GM18909 (cell line): ENCODE measurements at regions not wholly inside any gene's neighbourhood (a gene's known extent, or its start where the extent isn't known, plus 50 kb on each side); places are given as distances from the start of the nearest gene placed in this dataset.
"Not testable (repeated sequence)": the region's sequence is repeated elsewhere in the genome, so short reads cannot be mapped to it uniquely, and the experiment has no call there.

Experiments used
- ATAC-seq: cut with Tn5 transposase; IDR thresholded peaks from one replicate; pipeline ENCODE4 v1.9.1; 2021; ENCODE audit warnings: mild to moderate bottlenecking; ENCODE audit not compliant: unreplicated experiment, poor library complexity

DNA sequence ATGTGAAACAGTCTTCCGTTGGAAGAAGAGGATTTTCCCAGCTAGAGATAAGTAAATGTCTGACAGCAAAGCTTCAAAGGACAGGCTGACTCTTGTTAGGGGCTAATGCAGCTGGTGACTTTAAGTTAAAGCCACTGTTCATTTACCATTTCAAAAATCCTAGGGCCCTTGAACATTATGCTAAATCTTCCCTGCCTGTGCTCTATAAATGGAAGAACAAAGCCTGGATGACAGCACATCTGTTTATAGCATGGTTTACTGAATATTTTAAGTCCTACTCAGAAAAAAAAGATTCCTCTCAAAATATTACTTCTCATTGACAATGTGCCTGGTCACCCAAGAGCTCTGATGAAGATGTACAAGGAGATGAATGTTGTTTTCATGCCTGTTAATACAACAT lies 255.3 kb downstream of the ADRA2A start:
- ATAC-seq = not testable (repeated sequence)

DNA sequence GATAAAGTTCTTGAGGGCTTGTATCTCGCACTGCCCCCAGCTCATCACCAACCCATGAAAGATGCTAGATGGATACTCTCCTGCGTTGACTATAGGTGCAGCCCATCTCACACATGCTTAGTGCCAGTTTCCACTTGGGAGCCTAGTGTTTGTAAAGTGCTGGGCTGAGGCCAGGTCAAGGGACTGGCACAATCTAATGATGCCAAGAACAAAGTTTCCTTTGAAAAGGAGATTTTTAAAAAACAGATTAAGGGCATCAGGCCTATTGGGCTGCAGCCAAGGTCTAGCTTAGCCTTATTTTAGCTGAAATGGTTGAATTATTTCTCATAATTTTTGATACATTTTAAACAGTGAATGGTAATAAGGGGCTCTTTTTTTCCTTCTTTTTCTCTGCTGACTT lies 259.0 kb downstream of the ADRA2A start:
- no peak for ATAC-seq

DNA sequence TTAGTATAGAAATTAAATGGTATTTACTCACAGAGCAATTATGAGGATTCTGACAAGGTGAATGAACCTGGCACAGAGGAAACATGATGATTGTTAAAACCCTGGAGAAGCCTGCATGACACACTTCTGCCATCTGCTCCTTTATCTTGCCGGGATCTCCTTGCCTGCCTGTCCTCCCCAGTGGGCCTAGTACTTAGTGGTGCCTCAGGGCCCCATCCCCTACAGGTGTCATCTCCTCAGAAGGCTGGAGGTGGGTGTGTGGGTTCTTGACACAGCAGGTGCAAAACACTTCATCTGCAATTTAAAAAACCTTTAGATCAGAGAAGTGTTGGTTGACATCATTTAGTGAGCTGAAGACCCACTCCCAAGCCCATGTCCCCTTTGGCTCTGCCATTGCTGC lies 261.2 kb downstream of the ADRA2A start:
- ATAC-seq = no peak

DNA sequence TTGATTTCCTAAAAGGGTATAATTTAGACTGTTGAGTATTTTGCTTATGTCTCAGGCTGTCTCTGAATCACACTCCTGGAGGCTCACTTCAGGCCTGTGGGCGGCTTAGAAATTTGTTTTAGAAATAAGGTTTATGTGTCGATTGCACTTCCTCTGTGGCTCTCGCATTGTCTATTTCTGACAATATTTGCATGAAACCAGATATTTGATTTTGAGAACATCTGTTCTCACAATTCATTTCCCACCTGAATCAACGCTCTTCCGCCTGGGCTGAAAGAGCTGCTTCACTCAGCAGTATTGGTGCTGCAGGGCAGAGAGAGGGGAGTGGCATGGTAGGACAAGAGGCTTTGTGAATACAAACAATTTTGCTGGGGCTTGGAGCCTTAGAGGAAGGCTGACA lies 262.0 kb downstream of the ADRA2A start:
- ATAC-seq = peak; percentile 94

DNA sequence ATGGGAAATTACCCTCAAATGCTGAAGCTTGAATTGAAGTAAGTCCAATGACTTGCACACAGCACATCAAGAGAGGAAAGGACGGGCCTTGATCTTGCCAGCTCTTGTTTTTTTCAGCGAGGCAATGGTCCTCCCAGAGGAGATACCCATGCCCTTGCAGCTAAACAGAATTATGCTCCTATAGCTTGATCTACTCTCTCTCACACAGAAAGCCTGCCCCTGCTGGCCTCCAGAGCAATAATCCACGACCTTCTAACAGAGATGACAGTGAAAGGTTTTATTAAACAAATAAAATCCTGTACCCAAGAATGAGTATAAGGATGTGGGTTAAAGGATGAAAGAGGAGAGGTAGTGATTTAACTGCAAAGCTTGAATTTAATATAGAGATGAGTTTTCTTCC lies 268.0 kb downstream of the ADRA2A start:
- ATAC-seq = peak; percentile 53

DNA sequence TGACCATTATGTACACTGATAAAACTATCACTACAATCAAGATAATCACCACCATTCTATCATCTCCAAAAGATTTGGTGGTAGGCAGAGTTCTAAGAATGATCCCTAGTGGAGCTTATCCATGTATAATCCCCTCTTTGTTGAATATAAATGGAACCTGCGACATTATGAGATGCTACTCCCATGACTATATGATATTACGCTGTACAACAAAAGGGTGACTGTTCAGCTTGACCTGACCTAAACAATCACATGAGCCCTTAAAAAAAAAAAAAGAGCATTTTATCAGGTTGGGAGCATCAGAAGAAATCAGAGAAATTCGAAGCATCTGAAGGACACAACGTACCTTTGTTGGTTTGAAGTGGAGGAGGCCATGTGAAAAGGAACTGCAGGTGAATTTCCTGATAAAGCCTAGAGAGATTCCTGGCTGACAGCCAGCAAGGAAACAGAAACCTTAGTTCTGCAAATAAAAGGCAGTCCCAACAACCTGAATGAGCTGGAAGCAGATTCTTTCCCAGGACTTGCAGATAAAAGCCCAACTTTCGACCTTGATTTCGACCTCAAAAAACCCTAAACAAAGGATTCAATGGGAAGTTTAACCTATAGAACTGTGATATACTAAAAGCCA lies 270.7 kb downstream of the ADRA2A start:
- no peak for ATAC-seq

DNA sequence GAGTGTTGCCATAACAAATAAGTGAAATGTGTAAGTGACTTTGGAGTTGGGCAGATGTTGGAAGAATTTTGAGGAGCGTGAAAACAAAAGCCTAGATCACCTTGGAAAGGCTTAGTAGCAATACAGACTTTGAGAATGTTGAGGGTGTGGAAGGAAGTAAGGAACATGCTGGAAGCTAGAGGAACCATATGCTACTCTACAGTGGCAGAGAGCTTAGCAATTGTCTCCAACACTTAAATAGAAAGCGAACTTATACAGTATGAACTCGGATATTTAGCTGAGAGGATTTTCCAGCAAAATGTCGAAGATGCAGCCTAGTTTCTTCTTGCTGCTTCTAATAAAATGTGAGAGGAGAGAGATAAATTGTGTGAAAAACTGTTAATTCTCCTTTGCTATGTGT lies 271.2 kb downstream of the ADRA2A start:
- no peak for ATAC-seq

DNA sequence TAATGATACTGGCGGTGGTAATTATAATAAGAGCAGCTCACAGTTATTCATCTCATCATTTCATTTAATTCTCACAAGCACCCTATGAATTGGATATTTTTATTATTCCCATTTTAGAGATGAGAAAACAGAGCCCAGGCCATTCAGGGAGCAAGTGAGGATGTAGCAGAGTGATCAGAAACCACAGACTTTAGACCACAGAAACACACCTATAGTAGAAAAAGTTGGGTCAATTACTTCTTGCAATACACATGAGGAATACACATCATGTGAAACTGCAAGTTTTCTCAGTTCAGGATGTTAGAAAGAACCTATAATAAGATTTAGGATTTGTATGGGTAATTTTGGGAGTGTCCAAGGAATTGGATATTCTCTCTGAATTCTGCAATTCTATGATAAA lies 278.0 kb downstream of the ADRA2A start:
- no peak for ATAC-seq

DNA sequence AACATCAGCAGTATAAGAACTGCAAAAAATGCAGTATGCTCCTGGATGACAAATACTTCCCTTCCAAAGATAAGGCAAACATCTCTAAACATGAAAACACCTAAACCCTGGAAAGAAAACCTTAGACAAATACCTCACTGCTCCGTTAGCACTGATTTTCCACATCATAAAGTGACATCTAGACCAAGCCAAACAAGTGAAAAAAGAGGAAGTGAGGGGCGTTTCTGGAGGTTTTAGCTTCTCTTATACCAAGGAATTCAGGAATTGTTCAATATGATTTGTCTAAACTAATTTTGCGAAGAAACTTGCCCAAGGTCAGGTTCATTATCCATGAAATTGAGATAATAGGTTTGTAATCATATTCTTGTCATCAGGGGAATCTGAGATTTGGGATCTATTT lies 279.7 kb downstream of the ADRA2A start:
- ATAC-seq = no peak

DNA sequence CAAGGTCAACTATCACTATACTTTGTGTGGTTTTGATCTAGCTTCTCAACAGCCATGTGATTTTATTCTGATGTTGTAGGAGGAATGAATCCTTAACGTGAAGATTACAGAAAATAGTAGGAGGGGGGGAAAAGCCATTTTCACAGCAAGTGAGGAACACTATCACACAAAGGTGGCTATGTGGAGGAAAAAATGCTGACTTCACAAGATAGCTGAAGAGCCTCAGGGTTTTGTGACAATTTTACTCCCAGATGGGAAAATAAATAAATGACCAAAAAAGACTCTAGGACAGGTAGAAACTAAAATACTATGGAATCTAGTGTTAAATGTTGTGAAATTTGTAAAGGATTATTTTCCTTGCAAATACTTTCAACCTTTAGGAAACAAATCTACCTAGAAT lies 281.0 kb downstream of the ADRA2A start:
- no peak for ATAC-seq

DNA sequence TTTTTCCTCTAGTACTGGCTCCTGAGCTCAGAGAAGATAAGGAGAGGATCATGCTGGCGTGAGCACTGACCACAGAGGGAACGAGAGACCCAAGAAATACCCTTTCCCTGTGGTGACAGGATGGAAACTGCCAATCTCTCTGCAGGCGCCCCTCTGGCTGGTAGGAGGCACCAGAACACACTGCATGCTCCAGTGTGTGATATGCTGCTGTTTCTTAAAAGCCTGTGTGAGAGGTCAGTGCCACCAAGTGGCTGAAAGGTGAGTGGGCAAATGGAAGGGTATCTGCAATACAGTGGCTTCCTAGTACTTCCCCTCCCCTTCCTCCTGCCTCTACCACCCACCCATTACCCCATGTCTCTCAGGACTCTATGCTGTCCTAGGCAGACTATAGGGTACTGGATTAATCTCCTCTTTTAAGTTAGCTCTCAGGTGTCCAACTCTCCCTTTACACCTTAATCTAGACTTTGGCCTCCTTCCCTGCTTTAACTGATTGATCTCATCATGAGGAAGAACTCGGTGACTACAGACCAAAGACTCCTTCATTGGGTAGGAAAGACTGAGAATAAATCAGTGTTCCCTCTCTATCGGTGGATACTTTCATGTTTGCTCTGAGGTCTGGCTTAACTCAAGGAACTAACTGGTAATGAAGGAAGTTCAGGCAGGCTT lies 283.6 kb downstream of the ADRA2A start:
- ATAC-seq = peak; percentile 91

DNA sequence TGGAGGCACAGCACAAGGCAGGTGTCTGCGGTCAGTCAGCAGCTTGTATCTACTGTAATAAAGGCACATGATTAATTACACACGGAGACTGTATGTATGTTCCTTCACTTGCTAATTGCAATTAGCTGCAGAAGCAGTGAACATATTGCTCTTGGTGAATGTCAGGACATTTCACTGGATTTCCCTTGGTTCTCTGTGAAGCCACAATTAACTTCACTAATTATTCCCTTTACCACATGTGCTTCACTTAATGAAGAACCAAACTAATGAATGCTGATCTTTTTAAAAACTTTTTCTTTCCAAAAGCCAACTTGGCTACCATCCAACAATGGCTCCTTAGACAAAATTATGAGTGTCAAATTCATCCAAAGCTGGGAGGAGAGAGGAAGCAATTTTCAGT lies 290.7 kb downstream of the ADRA2A start:
- no peak for ATAC-seq

DNA sequence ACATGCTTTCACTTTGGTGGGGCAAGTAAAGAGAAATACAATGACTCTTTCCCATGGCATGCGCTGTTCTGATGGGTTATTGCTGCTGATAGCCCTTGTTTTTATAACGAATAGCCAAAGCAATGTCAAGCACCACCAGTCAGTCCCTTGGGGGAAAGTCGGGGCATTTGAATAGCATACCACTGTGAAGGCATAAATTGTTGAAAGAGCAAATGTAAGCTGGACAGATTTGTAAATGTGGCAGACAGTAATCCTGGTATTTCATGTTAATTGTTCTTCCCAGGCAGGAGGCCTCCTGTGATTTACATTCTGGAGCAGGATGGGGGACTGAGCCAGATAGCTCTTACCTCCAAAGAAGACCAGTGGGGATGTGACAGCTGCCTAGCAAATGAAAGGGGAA lies 293.3 kb downstream of the ADRA2A start:
- ATAC-seq = no peak

DNA sequence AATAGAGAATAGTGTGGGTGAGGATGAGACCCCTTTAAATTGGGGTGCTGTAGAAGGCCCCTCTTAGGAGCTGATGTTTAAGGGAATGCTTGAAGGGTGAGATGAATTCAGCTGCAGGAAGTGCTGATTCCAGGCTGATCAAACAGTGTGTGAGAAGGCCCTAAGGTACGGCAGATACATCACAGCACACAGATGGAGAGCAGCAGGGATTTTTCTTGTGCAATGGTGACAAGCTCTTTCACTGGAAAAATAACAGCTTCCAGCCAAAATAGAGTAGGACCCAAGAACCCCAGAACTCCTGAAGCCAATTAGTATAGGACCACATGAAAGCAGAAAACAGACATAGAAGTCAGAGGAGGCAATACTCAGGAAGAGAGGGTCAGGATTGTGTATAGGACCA lies 296.9 kb downstream of the ADRA2A start:
- ATAC-seq = no peak

DNA sequence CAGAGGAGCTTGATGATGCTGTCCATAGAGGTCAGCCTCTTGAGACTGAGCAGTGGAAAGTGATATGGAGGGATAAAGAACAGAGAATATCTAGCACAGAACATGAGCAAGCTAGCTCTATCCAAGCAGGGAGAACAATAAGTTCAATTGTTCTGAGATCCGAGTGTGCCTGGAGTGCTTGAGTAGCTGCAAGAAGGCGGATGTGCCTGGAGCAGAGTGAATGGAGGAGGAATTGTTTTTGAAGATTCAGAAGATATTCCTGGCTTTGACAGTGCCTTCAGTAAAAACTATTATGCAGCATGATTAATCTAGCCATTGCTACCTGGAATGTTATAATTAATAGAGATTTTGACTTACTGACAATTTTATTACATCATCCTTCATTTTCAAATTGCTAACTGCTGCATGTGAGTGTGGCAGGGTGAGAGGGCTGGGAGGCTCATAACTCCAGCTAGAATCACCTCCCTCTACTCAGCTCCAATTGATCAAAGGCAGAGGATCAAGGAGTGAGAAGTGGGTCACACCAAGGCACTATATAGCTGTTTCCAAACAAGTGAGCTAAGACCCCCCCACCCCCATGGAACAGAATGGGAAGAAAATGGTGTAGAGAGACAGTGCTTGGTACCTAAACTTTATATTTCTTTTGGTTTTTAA lies 302.8 kb downstream of the ADRA2A start:
- ATAC-seq = no peak

DNA sequence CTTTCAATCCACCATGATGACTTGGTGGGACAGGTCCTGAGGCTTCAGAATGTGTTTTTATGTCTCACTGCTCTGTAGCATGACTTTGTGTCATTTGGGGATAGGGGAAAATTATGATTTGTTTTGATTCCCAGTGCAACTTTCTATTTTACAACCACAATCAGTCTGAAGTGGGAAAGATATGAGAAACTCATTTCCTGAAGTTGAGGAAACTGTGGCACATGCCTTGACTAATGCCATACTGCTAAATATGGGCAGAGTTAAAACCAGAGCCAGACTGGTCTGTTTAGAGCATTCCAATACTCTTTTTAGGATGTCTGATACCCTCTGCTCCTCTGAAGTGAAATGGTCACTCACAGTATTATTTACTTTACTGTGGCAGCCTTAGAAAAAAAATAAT lies 307.7 kb downstream of the ADRA2A start:
- no peak for ATAC-seq

DNA sequence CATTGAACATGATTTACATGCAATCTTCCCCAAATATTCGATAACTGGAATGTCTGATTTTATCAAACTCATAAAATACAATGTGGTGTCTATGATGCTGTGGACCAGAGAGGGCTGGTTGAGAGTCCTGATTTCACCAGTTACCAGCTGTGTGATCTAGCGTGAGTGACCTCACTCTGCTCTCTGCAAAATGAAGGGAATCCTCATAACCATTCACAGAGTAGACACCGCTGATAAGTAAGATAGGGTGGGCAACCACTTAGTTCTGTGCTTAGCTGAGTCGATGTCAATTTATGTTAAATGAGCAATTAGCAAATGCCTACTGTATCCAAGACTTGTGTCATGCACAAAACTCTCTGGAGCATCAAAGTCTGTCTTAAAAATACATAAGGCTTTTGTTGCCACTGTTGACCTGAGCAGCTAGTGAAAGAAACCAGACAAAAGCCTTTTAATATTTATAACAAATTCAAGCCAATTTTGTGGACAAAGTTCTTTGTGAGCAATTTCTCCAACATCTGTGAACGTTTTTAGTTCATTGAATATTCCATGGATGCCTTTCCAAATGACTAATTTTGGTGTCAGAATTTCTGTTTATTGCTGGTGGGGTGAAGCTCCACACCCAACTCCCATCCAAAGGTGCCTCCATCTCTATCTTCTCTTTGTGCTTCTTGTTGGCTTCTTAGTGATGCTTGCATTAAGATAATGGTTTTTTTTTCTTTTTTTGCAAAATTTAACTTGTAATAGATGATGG lies 314.2 kb downstream of the ADRA2A start:
- no peak for ATAC-seq

DNA sequence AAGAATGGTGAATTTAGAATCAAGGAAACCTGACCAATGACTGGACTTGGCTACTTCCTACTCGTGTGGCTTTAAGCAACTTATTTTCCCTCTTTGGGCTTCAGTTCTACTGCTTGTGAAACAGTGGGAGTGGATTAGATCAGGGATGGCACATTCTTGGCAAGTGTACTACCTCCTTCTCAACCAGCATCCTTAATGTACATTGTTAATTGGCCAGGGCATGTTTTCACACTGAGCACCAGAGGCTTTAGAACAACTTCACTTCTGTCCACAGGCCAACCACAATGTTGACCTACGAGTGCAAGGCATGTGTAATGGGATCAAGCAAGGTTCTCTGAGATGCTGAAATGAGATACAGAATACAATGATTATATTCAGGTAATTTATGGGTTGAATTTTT lies 315.3 kb downstream of the ADRA2A start:
- no peak for ATAC-seq

DNA sequence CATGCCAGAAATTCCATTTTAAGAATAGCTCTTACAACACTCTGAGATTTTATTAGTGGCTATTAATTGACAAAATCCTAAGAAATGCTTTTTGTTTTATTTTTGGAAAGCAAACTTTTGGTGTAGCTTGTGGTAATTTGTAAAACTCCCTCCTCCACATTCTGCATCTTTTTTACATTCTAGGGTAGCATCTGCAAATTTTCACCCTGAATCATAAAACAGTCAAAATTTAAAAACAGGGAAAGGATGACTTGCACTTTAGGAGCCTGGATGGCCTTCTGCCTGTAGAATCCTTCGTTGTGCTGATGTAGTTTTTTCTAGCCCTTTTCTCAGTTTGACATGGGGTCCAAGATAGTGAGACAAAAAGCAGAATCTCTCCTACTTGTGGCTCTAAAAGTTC lies 316.1 kb downstream of the ADRA2A start:
- no peak for ATAC-seq

DNA sequence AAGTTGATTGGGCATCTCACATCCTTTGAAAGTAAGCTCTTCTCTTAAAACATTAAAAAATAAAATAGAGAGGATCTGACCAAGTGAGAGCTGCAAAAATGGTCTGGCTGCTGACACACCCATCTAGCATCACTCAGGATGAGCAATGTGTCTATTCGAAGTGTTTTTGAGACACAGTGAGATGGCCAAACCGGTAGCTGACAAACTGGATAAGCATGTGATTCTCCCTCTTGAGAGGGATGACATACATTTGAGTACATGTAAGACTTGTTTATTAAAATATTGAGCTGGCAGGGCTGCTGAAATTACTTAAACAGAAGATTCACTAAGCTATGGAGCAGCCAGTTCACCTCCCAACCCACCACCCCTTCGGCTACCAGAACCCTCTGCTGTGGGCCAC lies 333.9 kb downstream of the ADRA2A start:
- ATAC-seq = no peak

DNA sequence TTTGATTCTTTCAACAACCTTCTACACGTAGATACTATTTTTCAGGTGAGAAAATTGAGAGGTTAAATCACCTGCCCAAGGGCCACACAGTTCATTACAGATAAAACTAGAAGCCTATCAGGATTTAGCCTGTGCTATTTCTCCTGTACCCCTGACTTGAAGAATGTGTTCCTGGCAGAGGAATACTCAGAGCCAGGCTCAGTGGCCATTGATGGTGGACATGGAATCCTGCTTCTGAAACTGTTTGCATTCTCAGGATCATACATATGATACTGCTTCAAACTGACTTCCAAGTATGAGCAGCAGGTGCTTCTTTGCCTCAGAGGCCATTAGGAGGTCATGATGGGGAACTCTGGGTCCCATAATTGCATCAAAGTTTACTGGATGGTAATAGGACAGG lies 348.6 kb downstream of the ADRA2A start:
- ATAC-seq = no peak
